IPS-15b (cell line): ENCODE measurements at regions not wholly inside any gene's neighbourhood (a gene's known extent, or its start where the extent isn't known, plus 50 kb on each side); places are given as distances from the start of the nearest gene placed in this dataset.

Experiments
- H3K27me3 ChIP-seq: one replicate; pipeline ENCODE4 v1.6.1; 2013; ENCODE audit warnings: low read length; ENCODE audit not compliant: control insufficient read depth, insufficient read depth
- H3K36me3 ChIP-seq: one replicate; pipeline ENCODE4 v1.6.1; 2013; ENCODE audit warnings: low read length; ENCODE audit not compliant: control insufficient read depth, insufficient read depth
- H3K4me1 ChIP-seq: one replicate; pipeline ENCODE4 v1.6.1; 2013; ENCODE audit warnings: mild to moderate bottlenecking, low read length; ENCODE audit not compliant: control insufficient read depth, insufficient read depth
- H3K4me3 ChIP-seq: one replicate; pipeline ENCODE4 v1.5.1; 2013; ENCODE audit warnings: low read depth, low read length
- H3K9ac ChIP-seq: one replicate; pipeline ENCODE4 v1.6.1; 2013; ENCODE audit warnings: low read depth, mild to moderate bottlenecking, low read length
- H3K9me3 ChIP-seq: one replicate; pipeline ENCODE4 v1.6.1; 2013; ENCODE audit warnings: mild to moderate bottlenecking, low read length; ENCODE audit not compliant: control insufficient read depth, insufficient read depth

DNA sequence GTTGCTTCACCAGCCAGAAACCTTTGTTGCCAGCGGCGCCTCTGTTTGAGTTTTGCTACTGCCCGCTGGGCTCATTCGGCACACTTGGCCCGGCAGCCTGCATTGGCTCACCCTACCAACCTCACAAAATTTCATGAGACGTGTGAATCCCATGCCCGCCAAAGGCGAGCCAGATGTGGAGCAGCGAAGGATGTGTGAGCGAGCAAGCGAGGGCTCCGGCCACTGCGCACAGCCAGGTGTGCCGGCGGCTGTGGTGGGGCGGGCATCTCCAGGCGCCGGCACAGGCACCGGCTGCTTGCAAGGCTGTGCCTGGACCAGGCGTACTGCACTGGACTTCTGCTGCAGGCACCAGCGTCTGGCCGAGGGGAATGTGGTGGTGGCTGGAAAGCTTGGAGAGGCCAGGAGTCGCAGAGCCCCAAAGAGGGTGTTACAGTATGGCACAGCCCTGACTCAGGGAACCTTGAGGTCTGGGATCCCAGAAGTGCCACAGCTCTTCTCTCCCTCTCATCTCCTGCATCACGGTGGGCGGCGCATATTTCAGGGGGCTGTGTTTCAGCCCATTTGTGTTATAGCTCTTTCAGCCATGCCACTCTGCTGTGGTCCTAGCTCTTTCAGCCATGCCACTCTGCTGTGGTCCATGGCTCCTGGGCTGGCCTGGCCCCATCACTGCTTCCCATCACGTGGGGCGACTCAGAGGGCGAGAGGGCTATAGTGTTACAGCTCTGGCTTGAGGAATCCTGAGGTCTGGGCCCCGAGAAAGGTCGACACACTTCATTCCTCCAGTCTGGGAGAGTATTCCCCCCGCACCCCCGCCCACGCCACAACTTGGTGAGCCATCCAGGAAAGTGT, 592.0 kb upstream of the SLITRK5 start:
- Histone ChIP-seq H3K36me3 (no peaks in the 10 kb centered on the region), H3K27me3 (no peaks in the 10 kb centered on the region), H3K4me3 (no peak overlapping the region), H3K4me1 (no peaks in the 10 kb centered on the region), H3K9me3 (no peaks in the 10 kb centered on the region), H3K9ac (no peak overlapping the region)

DNA sequence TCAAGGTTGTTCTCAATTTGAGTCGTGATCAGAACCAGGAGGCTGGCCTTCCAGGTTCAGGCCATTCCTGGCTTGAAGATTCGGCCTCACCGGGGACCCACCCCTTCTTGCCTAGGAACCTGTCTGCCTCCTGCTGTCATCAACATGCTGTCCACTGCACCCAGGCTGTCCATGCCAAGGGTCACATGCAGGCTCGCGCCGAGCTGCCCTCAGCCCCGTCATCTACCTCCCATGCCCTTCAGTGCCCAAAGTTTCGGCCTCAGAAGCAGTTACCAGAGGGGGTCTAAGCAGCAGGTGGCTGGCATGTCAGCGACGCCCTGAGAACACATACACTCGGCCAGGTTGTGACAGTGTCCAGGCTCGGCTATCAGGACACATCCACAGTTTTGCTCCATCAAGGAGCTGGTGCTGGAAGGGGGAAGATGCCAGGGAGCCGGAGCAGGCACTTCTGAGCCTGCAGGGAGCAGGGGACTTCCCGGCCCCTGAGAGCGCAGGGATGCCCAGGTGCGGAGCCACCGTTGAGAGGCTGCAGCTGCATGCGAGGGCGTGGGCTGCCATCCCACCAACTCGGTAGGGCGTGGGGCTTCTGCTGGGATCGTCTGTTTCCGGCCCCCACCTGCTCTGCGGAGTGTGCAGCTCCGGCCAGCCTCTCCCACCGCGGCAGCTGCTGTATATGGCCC, 590.9 kb upstream of the SLITRK5 start:
- Histone ChIP-seq H3K4me1 (no peaks in the 10 kb centered on the region), H3K27me3 (no peaks in the 10 kb centered on the region), H3K4me3 (no peak overlapping the region), H3K36me3 (no peaks in the 10 kb centered on the region), H3K9ac (no peak overlapping the region), H3K9me3 (no peaks in the 10 kb centered on the region)

DNA sequence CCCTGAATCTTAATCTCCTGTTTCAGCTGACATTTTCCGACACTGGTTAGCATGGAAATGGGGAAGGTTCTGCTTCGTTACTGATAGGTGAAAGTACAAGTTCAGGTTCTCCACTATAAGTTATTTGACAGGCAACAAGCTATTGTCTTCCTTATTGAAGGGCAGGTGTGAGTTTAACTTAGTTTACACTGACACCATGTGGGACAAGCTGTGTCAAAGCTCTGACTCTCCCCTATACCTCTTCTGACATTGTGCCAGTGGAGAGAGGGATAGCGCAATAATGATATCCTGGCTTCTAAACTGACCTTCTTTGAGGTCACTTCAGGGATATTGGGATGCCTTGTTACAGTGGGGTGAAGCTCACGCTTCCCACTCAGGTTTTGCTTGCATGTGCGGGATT, 587.0 kb upstream of the SLITRK5 start:
- no peaks in the 10 kb centered on the region for H3K36me3 ChIP-seq

DNA sequence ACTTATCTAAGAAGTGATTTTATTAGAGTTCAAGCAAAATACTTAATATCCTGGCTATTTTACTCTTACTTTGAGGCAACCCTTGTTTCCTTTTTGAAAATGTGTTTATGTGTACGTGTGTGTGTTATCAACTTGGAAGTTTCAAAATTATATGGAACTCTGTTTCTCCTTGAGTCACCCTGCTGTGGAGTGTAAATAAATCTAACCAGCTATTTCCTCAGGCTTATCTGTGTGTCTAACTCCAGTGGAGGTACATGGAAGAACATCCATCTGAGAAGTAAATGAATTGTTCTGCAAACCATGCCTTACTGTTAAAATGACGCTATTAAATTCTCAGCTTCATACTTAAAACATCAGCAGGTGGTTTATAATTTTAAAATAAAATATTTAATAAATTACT, 583.4 kb upstream of the SLITRK5 start:
- H3K36me3 ChIP-seq = no peaks in the 10 kb centered on the region
- no peaks in the 10 kb centered on the region for H3K9me3 ChIP-seq
- H3K27me3 ChIP-seq = no peaks in the 10 kb centered on the region
- no peak overlapping the region for H3K4me3 ChIP-seq
- no peaks in the 10 kb centered on the region for H3K4me1 ChIP-seq
- H3K9ac ChIP-seq = no peak overlapping the region

More for the DNA sequence above, 587.0 kb upstream of the SLITRK5 start:
- Histone ChIP-seq H3K4me1 (no peaks in the 10 kb centered on the region), H3K4me3 (no peak overlapping the region), H3K9ac (no peak overlapping the region), H3K9me3 (no peaks in the 10 kb centered on the region), H3K27me3 (no peaks in the 10 kb centered on the region)

GRCh38 chr13:87089391-87089790, 581.8 kb upstream of the SLITRK5 start:
- no peaks in the 10 kb centered on the region for H3K27me3 ChIP-seq
- no peak overlapping the region for H3K9ac ChIP-seq
- no peak overlapping the region for H3K4me3 ChIP-seq
- H3K4me1 ChIP-seq = no peaks in the 10 kb centered on the region
- H3K36me3 ChIP-seq = no peaks in the 10 kb centered on the region
- H3K9me3 ChIP-seq = no peaks in the 10 kb centered on the region

GRCh38 chr13:87093399-87093798, 577.8 kb upstream of the SLITRK5 start:
- Histone ChIP-seq H3K9ac (no peak overlapping the region), H3K4me1 (no peaks in the 10 kb centered on the region), H3K4me3 (no peak overlapping the region)

DNA sequence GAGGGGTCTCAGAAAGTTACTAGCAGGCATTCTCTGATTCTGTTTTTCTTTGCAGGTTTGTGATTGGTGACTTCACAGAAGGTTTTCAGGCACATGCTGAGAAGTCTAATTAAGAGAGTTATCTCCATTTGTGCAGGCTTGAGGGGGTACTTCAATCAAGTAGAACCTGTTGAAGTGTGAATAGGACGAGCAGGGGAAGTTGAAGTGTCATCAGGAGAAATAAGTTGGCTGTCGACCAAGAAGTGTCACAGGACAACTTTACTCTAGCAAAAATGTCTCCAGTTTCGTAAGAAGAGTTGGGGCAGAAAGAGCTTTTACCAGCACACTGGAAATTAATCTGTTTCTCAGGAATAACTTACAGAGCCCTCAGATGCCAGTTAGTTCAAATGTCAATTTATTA, 576.5 kb upstream of the SLITRK5 start:
- H3K36me3 ChIP-seq = no peaks in the 10 kb centered on the region
- H3K4me3 ChIP-seq = no peak overlapping the region
- H3K27me3 ChIP-seq = no peaks in the 10 kb centered on the region
- no peaks in the 10 kb centered on the region for H3K9me3 ChIP-seq
- H3K4me1 ChIP-seq = no peaks in the 10 kb centered on the region
- no peak overlapping the region for H3K9ac ChIP-seq

More at GRCh38 chr13:87093399-87093798, 577.8 kb upstream of the SLITRK5 start:
- Histone ChIP-seq H3K9me3 (no peaks in the 10 kb centered on the region), H3K27me3 (no peaks in the 10 kb centered on the region), H3K36me3 (no peaks in the 10 kb centered on the region)

- H3K9me3 ChIP-seq = no peaks in the 10 kb centered on the region
- H3K36me3 ChIP-seq = no peaks in the 10 kb centered on the region
- H3K4me3 ChIP-seq = no peak overlapping the region
- H3K27me3 ChIP-seq = no peaks in the 10 kb centered on the region
- H3K4me1 ChIP-seq = no peaks in the 10 kb centered on the region
- H3K9ac ChIP-seq = no peak overlapping the region
Observed at GRCh38 chr13:87100431-87100830, 570.7 kb upstream of the SLITRK5 start.

- no peaks in the 10 kb centered on the region for H3K36me3 ChIP-seq
- no peaks in the 10 kb centered on the region for H3K27me3 ChIP-seq
- peaks cover 5% of the 10 kb centered on the region for H3K4me1 ChIP-seq
- no peak overlapping the region for H3K9ac ChIP-seq
- no peaks in the 10 kb centered on the region for H3K9me3 ChIP-seq
- no peak overlapping the region for H3K4me3 ChIP-seq
Observed at GRCh38 chr13:87107651-87108050, 563.5 kb upstream of the SLITRK5 start.

DNA sequence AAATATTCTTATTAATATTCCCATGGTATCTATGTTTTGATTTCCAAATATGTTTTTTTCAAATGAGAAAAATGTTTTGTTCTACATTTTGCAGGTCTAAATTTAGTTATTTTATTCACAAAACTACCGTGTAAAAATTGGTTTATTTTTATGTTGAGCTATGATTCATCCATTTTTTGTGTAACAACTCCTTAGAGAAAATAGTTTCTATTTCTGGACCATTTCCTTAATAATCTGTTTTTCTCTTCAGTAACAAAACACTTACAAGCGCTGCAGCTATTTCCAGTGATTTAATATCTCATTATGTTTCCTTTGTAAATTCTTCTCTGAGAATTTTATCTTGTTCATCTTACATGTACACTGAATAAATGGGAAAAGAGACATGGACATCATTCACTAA, 550.7 kb upstream of the SLITRK5 start:
- Histone ChIP-seq H3K4me1 (peaks cover 4% of the 10 kb centered on the region), H3K36me3 (no peaks in the 10 kb centered on the region), H3K27me3 (no peaks in the 10 kb centered on the region), H3K4me3 (no peak overlapping the region), H3K9me3 (no peaks in the 10 kb centered on the region), H3K9ac (no peak overlapping the region)

DNA sequence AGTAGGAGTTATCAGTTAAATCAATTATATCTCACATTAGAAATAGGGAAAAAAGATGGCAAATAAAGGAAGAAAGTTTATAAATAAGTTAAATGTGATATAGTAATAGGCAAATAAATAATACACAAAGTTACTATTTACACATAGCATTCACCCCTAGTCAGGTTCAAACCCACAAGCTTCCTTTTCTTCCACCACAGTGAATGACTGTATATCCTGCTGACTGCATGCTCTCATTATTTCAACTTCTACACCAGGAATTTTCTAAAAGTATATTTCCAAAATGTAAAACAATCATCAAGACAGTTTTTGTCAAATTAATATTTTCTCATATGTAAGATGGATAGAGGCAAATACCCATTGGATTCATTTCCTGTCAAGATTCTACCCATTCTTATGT, 548.6 kb upstream of the SLITRK5 start:
- H3K9ac ChIP-seq = no peak overlapping the region
- H3K27me3 ChIP-seq = no peaks in the 10 kb centered on the region

More for the DNA sequence above, 548.6 kb upstream of the SLITRK5 start:
- Histone ChIP-seq H3K9me3 (no peaks in the 10 kb centered on the region), H3K4me1 (peaks cover 4% of the 10 kb centered on the region), H3K36me3 (no peaks in the 10 kb centered on the region), H3K4me3 (no peak overlapping the region)
